LNCaP clone FGC (cell line): ENCODE measurements at regions not wholly inside any gene's neighbourhood (a gene's known extent, or its start where the extent isn't known, plus 50 kb on each side); places are given as distances from the start of the nearest gene placed in this dataset.

Experiments used
- DNase-seq: peaks from one replicate; pipeline ENCODE4 v3.0.0-alpha.2; 2011; ENCODE audit warnings: low read depth
- H3K4me3 ChIP-seq: 2 replicates; pipeline ENCODE4 v1.5.1; 2011; ENCODE audit warnings: mild to moderate bottlenecking, low read depth, low read length, control low read depth
- CTCF ChIP-seq: IDR thresholded peaks from 2 replicates; pipeline ENCODE4 v1.5.1; 2012; ENCODE audit warnings: mild to moderate bottlenecking; ENCODE audit not compliant: control insufficient read depth, insufficient read depth; ENCODE audit errors: extremely low read depth

- DNase-seq = no peak
- TF ChIP-seq CTCF = no peak
- H3K4me3 ChIP-seq = no peak overlapping the region
Measured at GRCh38 chr12:93256256-93256969, 121.3 kb upstream of the NUDT4 start.

- H3K4me3 ChIP-seq = no peak overlapping the region
- no peak for DNase-seq
- TF ChIP-seq CTCF = no peak
Measured at GRCh38 chr12:93261505-93262094, 116.1 kb upstream of the NUDT4 start.

GRCh38 chr12:93272997-93273396 lies 104.7 kb upstream of the NUDT4 start:
- no peak for DNase-seq
- no peak for TF ChIP-seq CTCF
- no peak overlapping the region for H3K4me3 ChIP-seq

GRCh38 chr12:93273834-93274564 lies 103.7 kb upstream of the NUDT4 start:
- DNase-seq = no peak
- no peak overlapping the region for H3K4me3 ChIP-seq
- no peak for TF ChIP-seq CTCF

GRCh38 chr12:93274937-93275336 lies 102.8 kb upstream of the NUDT4 start:
- no peak overlapping the region for H3K4me3 ChIP-seq
- DNase-seq = no peak
- TF ChIP-seq CTCF = no peak

GRCh38 chr12:93275589-93275988 lies 102.1 kb upstream of the NUDT4 start:
- no peak overlapping the region for H3K4me3 ChIP-seq
- no peak for TF ChIP-seq CTCF
- DNase-seq = no peak
